Middle frontal gyrus (tissue), 1 donor: ENCODE measurements at regions not wholly inside any gene's neighbourhood (a gene's known extent, or its start where the extent isn't known, plus 50 kb on each side); places are given as distances from the start of the nearest gene placed in this dataset.
A peak's percentile ranks its signal among the peaks of the same experiment; 100 is the strongest.

Source experiments
- DNase-seq: peaks from one replicate; pipeline ENCODE4 v3.0.0-alpha.2; 2015; ENCODE audit warnings: low spot score; ENCODE audit errors: extremely low spot score

DNA sequence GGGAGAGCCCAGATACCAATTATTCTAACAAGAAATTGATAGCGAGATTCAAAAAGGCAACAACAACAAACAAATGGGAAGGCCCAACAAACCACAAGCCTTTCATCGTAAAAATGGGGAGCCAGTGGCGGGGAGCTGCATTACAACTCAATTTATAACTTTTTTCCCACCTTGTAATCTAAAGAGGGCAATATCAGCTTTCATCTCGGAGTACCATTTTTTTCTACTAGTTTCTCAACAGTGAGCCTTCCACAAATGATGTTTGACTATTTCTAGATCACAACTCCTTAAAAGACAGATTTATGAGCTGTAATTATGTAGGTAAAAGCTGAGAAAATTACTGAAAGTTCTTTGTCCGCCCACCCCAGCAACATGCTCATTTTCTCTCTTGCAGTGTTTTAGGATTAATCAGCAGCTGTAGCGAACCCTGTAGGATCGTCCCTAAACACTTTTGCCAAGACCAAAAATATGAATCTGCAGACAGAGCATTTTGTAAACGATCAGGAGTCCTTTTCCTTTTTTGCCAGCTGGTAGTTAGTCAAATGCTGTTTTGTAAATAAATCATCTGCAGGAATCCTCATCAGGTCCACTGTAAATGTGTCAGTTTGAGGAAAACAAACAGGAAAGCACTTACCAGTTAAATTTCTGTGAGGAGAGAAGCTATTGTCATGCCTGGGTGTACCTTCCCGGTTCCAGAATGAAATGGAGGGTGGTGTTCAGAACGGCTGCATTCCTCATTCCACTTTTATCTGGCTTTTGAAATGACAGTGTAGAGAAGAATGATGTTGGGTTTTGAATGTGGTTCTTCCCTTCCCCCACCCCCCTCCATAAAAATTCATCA is 53.2 kb downstream of the EEF1B2 start:
- DNase-seq = peak; percentile 3

DNA sequence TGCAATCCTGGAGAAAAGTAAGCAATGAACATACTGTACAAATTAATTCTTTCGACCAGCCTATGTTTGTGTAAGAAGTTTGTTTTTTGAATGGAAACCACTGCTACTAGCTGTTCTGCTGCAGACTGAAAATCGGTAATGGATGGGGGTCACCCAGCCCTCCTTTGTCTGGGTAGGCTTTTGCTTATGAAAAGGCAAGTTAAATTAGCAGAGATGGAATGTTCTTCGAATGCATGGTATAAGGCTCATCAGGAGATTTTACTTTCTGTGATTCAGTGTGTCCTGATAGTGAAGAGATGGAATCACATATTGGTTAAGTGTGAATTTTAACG is 53.8 kb downstream of the EEF1B2 start:
- DNase-seq = no peak

DNA sequence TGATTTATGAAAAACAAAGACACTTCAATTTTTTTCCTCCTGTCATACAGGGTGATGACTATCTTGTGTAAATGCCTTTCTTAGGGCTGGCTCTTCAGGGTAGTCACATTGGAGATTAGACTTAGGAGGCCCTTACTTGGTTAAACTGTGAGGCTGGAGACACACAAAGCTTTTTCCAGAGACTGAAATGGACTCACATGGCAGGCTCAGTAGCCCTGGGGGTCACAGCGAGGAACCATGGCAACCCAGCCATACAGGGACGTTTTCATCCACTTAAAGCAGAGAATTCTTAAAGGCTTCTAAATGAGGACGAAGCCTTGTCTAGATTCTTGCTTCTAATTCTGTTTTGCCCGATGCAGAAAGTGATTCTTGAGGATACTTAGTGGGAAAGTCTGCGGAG is 57.3 kb upstream of the ZDBF2 start:
- no peak for DNase-seq

DNA sequence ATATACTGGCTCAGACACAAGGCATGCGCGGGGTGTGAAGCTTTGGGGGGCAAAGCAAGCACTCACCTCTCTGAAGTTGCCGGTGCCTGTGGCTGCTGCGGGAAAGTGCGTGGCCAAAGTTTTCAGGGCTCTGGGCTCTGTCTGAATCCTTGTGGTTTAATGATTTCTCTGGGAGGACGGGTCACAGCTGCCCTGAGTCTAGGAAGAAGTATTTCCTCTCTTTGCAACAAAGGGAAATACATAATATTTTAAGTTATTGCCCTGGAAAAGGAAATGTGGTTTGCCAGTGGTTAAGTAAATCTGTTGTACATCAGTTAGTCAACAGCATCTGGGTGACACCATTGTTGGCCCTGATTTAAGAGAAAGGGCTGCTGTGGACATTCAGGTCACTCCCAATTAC is 56.7 kb upstream of the ZDBF2 start:
- no peak for DNase-seq

DNA sequence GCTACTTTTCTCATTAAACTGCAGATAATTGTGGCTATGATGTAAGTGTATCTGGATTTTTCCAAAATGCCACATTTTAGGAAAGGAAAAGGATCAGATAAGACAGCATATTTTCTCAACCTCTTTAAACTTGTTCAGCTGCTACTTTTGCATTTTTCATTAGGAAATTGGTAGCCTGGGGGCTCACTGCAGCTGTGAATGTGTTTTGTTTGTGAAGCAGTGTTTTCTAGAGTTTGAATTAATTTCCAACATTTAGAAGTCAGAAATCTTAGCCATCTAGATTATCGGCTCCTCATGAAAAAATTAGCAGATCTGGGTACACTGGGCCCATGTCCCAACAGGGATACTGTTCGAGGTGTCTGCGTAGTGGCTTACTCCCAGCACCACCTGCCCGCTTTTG is 56.3 kb upstream of the ZDBF2 start:
- DNase-seq = no peak

DNA sequence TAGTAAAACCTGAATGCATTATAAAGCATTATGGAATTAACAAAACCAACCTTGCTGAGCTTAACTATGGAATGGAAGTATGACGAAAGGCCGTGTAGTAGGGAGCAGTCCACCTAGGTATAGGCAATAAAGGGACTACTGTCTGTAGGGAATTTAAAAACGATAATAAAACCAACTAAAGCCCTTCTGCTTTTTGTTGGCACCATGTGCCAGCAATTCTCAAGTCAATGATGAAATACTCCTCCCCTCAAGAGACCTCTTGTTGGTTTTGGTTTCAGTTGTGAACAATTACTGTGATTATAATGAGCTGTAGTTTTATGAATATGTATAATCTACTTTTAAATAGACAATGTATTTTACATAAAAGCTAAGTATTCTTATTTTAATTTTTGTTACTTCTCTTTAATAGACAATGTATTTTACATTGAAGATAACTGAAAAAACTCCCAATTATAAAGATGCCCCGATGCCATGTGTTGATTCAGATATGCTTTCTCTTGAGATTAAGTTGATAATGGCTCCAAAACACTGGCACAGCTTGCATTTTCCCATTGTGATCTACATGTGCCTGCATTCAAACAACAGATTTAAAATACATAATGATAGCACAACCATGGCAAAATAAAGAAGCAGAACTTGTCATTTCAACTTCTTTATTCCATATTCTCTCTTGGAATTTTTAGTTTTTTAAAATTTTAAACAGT is 55.5 kb upstream of the ZDBF2 start:
- DNase-seq = no peak

DNA sequence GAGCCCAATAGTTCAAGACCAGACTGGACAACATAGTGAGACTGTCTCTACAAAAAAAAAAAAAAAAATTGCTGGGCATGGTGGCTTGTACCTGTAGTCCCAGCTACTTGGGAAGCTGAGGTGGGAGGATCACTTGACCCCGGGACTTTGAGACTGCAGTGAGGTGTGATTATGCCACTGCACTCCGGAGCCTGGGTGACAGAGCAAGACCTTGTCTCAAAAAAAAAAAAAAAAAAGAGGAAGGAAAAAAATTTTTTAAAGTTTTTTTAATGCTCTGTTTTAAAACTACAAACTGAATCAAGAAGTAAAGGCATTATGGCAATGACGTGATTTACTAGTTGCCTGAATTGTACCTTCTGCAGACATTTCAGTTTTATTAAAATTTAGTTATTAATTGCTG is 54.5 kb upstream of the ZDBF2 start:
- no peak for DNase-seq

DNA sequence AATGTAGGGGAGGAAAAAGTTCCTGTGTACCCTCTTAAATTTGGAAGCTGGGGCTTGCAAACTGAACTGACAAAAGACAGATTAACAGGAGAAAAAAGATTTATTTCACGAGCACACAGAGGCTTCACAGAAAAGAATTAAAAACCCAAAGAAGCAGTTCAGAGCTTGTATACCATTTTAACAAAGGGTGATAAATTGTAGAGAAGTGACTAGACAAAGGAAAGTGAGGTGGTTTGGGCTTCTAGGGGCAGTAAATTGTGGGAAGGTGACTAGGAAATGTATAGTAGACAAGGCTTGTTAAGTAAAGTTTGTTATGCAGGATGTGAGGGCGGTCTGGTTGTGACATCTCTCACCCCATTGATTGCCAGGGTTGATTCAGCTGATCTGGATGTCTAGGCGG is 53.5 kb upstream of the ZDBF2 start:
- no peak for DNase-seq
